ENCODE measurements at regions not wholly inside any gene's neighbourhood (a gene's known extent, or its start where the extent isn't known, plus 50 kb on each side); places are given as distances from the start of the nearest gene placed in this dataset.
"Not testable (repeated sequence)": the region's sequence is repeated elsewhere in the genome, so short reads cannot be mapped to it uniquely, and the experiment has no call there.

- DNase-seq (ENCODE audit: low spot score): no peak
Measured at GRCh38 chr7:109757713-109758112, 1188.0 kb downstream of the DNAJB9 start.

- DNase-seq (ENCODE audit: low spot score): no peak
Measured at GRCh38 chr7:109763611-109764010, 1193.9 kb downstream of the DNAJB9 start.

- DNase-seq (ENCODE audit: low spot score): no peak
Measured at GRCh38 chr7:109772161-109772560, 1202.5 kb downstream of the DNAJB9 start.

GRCh38 chr7:109782806-109783205 is 1213.1 kb downstream of the DNAJB9 start:
- no peak for DNase-seq (ENCODE audit: low spot score)

- no peak for DNase-seq (ENCODE audit: low spot score)
Measured at GRCh38 chr7:109806548-109806947, 1236.9 kb downstream of the DNAJB9 start.

- no peak for DNase-seq (ENCODE audit: low spot score)
Measured at GRCh38 chr7:109821156-109821555, 1251.5 kb downstream of the DNAJB9 start.

GRCh38 chr7:109834851-109835250 is 1256.1 kb upstream of the LRRN3 start:
- no peak for DNase-seq (ENCODE audit: low spot score)

- no peak for DNase-seq (ENCODE audit: low spot score)
Measured at GRCh38 chr7:109835577-109835976, 1255.3 kb upstream of the LRRN3 start.

- DNase-seq (ENCODE audit: low spot score): no peak
Measured at GRCh38 chr7:109836016-109836415, 1254.9 kb upstream of the LRRN3 start.

GRCh38 chr7:109842386-109842785 is 1248.5 kb upstream of the LRRN3 start:
- no peak for DNase-seq (ENCODE audit: low spot score)

- no peak for DNase-seq (ENCODE audit: low spot score)
Measured at GRCh38 chr7:109844362-109844761, 1246.6 kb upstream of the LRRN3 start.

- no peak for DNase-seq (ENCODE audit: low spot score)
Measured at GRCh38 chr7:109864230-109864629, 1226.7 kb upstream of the LRRN3 start.

GRCh38 chr7:109868215-109868860 is 1222.6 kb upstream of the LRRN3 start:
- no peak for DNase-seq (ENCODE audit: low spot score)

- no peak for DNase-seq (ENCODE audit: low spot score)
Measured at GRCh38 chr7:109873296-109873695, 1217.6 kb upstream of the LRRN3 start.

GRCh38 chr7:109879287-109879828 is 1211.6 kb upstream of the LRRN3 start:
- no peak for DNase-seq (ENCODE audit: low spot score)

GRCh38 chr7:109890622-109891021 is 1200.3 kb upstream of the LRRN3 start:
- DNase-seq (ENCODE audit: low spot score): no peak

GRCh38 chr7:109893231-109893630 is 1197.7 kb upstream of the LRRN3 start:
- DNase-seq (ENCODE audit: low spot score): no peak

- no peak for DNase-seq (ENCODE audit: low spot score)
Measured at GRCh38 chr7:109895536-109895935, 1195.4 kb upstream of the LRRN3 start.

GRCh38 chr7:109901926-109902325 is 1189.0 kb upstream of the LRRN3 start:
- DNase-seq (ENCODE audit: low spot score): no peak

GRCh38 chr7:109905368-109906065 is 1185.4 kb upstream of the LRRN3 start:
- DNase-seq (ENCODE audit: low spot score): not testable (repeated sequence)

- no peak for DNase-seq (ENCODE audit: low spot score)
Measured at GRCh38 chr7:109915670-109916069, 1175.3 kb upstream of the LRRN3 start.

GRCh38 chr7:109926738-109927137 is 1164.2 kb upstream of the LRRN3 start:
- no peak for DNase-seq (ENCODE audit: low spot score)

GRCh38 chr7:109930049-109930448 is 1160.9 kb upstream of the LRRN3 start:
- DNase-seq (ENCODE audit: low spot score): no peak

GRCh38 chr7:109939207-109939606 is 1151.7 kb upstream of the LRRN3 start:
- DNase-seq (ENCODE audit: low spot score): no peak

Data from AG08395 (cell line).